Neural cell (in vitro differentiated cells): ENCODE measurements at regions not wholly inside any gene's neighbourhood (a gene's known extent, or its start where the extent isn't known, plus 50 kb on each side); places are given as distances from the start of the nearest gene placed in this dataset.

Experiments
- H2AFZ ChIP-seq: fragments of 200-600, 300-800 bp; sonication (generic), shearing (Covaris generic); 2 replicates; pipeline ENCODE4 v1.6.0; 2014; ENCODE audit warnings: low read depth, mild to moderate bottlenecking, antibody characterized with exemption, low read length, moderate library complexity
- H3F3A ChIP-seq: fragments of 200-600 bp; shearing (Covaris generic); 2 replicates; pipeline ENCODE4 v1.6.1; 2016; ENCODE audit warnings: mild to moderate bottlenecking, moderate library complexity, mixed read lengths, antibody characterized with exemption, low read length; ENCODE audit not compliant: insufficient read depth, poor library complexity, severe bottlenecking
- H3K27ac ChIP-seq: fragments of 200-600, 300-800 bp; sonication (generic), shearing (Covaris generic); 2 replicates; pipeline ENCODE4 v1.5.1; 2014; ENCODE audit warnings: mild to moderate bottlenecking, low read length, moderate library complexity
- H3K27me3 ChIP-seq: fragments of 300-800, 200-600 bp; sonication (generic), shearing (Covaris generic); 2 replicates; pipeline ENCODE4 v1.6.0; 2014; ENCODE audit warnings: mild to moderate bottlenecking, low read depth, low read length, moderate library complexity; ENCODE audit not compliant: insufficient read depth
- H3K36me3 ChIP-seq: fragments of 300-800, 200-600 bp; sonication (generic), shearing (Covaris generic); 2 replicates; pipeline ENCODE4 v1.5.1; 2014; ENCODE audit warnings: mild to moderate bottlenecking, antibody characterized with exemption, low read length, moderate library complexity; ENCODE audit not compliant: insufficient read depth
- H3K4me2 ChIP-seq: fragments of 300-800, 200-600 bp; sonication (generic), shearing (Covaris generic); 2 replicates; pipeline ENCODE4 v1.6.0; 2014; ENCODE audit warnings: mild to moderate bottlenecking, low read length
- H3K4me3 ChIP-seq: fragments of 300-800, 200-600 bp; sonication (generic), shearing (Covaris generic); 2 replicates; pipeline ENCODE4 v1.5.1; 2014; ENCODE audit warnings: mild to moderate bottlenecking, low read length, moderate library complexity
- H3K79me2 ChIP-seq: fragments of 200-600 bp; shearing (Covaris generic); replicated peaks from 2 replicates; pipeline ENCODE4 v1.6.0; 2014; ENCODE audit warnings: mild to moderate bottlenecking, low read length, moderate library complexity; ENCODE audit not compliant: insufficient read depth
- H3K9ac ChIP-seq: fragments of 300-800, 200-600 bp; sonication (generic), shearing (Covaris generic); 2 replicates; pipeline ENCODE4 v1.6.1; 2016; ENCODE audit warnings: mild to moderate bottlenecking, low read length, mixed read lengths
- H3K9me2 ChIP-seq: fragments of 200-600 bp; shearing (Covaris generic); 2 replicates; pipeline ENCODE4 v1.6.1; 2016; ENCODE audit warnings: mild to moderate bottlenecking, low read length, mixed read lengths; ENCODE audit not compliant: insufficient read depth
- H3K9me3 ChIP-seq: fragments of 200-600, 300-800 bp; sonication (generic), shearing (Covaris generic); 2 replicates; pipeline ENCODE4 v1.6.1; 2016; ENCODE audit warnings: mild to moderate bottlenecking, mixed run types, low read length, moderate library complexity, mixed read lengths
- H4K20me1 ChIP-seq: fragments of 200-600 bp; shearing (Covaris generic); 2 replicates; pipeline ENCODE4 v1.6.1; 2016; ENCODE audit warnings: mild to moderate bottlenecking, mixed run types; ENCODE audit not compliant: insufficient read depth
- EP300 ChIP-seq: fragments of 450-650 bp; conservative IDR thresholded peaks from 2 replicates; pipeline ENCODE4 v1.6.1; 2014; ENCODE audit warnings: antibody characterized with exemption, mild to moderate bottlenecking, moderate library complexity; ENCODE audit not compliant: poor library complexity, severe bottlenecking
- EZH2 ChIP-seq: fragments of 200-600, 300-800 bp; shearing (Covaris generic), sonication (generic); IDR thresholded peaks from 2 replicates; pipeline ENCODE4 v1.6.1; 2014; ENCODE audit warnings: antibody characterized with exemption, low read length, borderline replicate concordance, mild to moderate bottlenecking; ENCODE audit not compliant: insufficient read depth, poor library complexity, severe bottlenecking
- MXI1 ChIP-seq: fragments of 450-650 bp; conservative IDR thresholded peaks from 2 replicates; pipeline ENCODE4 v1.6.1; 2014; ENCODE audit warnings: antibody characterized with exemption, mild to moderate bottlenecking; ENCODE audit not compliant: poor library complexity, severe bottlenecking
- POLR2AphosphoS5 ChIP-seq: IDR thresholded peaks from 2 replicates; pipeline ENCODE4 v1.6.1; 2012
- RAD21 ChIP-seq: fragments of 450-650 bp; conservative IDR thresholded peaks from 2 replicates; pipeline ENCODE4 v1.6.1; 2014; ENCODE audit warnings: antibody characterized with exemption, mild to moderate bottlenecking, moderate library complexity
- SMC3 ChIP-seq: fragments of 450-650 bp; conservative IDR thresholded peaks from 2 replicates; pipeline ENCODE4 v1.6.1; 2014; ENCODE audit warnings: antibody characterized with exemption, mild to moderate bottlenecking, moderate library complexity; ENCODE audit not compliant: poor library complexity
- TAF1 ChIP-seq: IDR thresholded peaks from 2 replicates; pipeline ENCODE4 v1.6.1; 2012; ENCODE audit warnings: low read depth
- TF ChIP-seq, protein P1 (sequence below): IDR thresholded peaks from 2 replicates; pipeline ENCODE4 v1.6.1; 2012; ENCODE audit warnings: borderline replicate concordance
- TF ChIP-seq, protein P2 (sequence below): fragments of 450-650 bp; IDR thresholded peaks from 2 replicates; pipeline ENCODE4 v1.5.1; 2014; ENCODE audit warnings: antibody characterized with exemption, mild to moderate bottlenecking, moderate library complexity; ENCODE audit not compliant: poor library complexity, severe bottlenecking

DNA sequence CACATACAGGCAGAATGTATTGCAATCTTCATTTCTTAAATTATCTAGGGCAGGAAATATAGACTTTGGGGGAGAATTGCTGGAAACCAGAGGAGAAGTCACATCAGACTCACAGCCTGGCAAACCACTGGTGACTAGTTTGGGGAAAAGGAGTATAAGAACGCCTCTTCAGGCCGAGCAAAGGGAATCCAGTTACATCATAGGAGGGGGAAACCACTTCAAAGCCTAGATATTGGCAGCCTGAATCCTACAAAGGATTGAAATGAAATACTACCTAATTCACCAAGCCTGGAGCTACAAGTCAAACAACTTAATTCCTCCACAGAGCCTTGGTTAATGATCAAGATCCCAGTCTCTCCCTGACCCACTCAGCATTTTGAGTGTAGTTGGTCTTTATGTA, 121.7 kb downstream of the SLC30A10 start:
- H3K4me2 ChIP-seq, result no peak overlapping the region
- H3K9me3 ChIP-seq, result no peaks in the 10 kb centered on the region
- H3K27ac ChIP-seq, result no peak overlapping the region
- no peaks in the 10 kb centered on the region for H3K27me3 ChIP-seq
- no peak overlapping the region for H3K4me3 ChIP-seq
- H3F3A ChIP-seq, result no peaks in the 10 kb centered on the region
- no peak overlapping the region for H2AFZ ChIP-seq
- no peaks in the 10 kb centered on the region for H3K9me2 ChIP-seq
- no peak overlapping the region for H3K9ac ChIP-seq
- TF ChIP-seq EZH2, result no peak
- TF ChIP-seq, protein P1, sequence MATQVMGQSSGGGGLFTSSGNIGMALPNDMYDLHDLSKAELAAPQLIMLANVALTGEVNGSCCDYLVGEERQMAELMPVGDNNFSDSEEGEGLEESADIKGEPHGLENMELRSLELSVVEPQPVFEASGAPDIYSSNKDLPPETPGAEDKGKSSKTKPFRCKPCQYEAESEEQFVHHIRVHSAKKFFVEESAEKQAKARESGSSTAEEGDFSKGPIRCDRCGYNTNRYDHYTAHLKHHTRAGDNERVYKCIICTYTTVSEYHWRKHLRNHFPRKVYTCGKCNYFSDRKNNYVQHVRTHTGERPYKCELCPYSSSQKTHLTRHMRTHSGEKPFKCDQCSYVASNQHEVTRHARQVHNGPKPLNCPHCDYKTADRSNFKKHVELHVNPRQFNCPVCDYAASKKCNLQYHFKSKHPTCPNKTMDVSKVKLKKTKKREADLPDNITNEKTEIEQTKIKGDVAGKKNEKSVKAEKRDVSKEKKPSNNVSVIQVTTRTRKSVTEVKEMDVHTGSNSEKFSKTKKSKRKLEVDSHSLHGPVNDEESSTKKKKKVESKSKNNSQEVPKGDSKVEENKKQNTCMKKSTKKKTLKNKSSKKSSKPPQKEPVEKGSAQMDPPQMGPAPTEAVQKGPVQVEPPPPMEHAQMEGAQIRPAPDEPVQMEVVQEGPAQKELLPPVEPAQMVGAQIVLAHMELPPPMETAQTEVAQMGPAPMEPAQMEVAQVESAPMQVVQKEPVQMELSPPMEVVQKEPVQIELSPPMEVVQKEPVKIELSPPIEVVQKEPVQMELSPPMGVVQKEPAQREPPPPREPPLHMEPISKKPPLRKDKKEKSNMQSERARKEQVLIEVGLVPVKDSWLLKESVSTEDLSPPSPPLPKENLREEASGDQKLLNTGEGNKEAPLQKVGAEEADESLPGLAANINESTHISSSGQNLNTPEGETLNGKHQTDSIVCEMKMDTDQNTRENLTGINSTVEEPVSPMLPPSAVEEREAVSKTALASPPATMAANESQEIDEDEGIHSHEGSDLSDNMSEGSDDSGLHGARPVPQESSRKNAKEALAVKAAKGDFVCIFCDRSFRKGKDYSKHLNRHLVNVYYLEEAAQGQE, result no peak
- H4K20me1 ChIP-seq, result no peaks in the 10 kb centered on the region
- no peaks in the 10 kb centered on the region for H3K79me2 ChIP-seq
- no peaks in the 10 kb centered on the region for H3K36me3 ChIP-seq

DNA sequence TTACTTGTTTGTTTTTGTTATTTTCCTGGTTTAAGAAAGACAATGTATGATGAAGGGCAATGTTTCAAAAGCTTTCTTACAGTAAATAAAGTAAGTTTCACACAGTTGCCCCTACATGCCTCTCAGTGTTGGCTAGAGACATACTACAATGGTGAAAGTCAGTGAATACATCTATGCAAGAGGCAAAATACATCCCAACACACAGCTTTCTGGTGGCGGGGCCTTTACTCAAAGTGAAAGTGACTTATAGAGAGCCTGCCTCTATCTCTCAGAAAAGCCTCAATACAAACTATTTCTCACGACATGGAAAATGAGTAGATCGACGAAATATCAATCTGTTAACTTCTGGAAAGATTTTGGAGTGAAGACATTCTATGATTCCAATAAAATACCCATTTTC, 122.3 kb downstream of the SLC30A10 start:
- Histone ChIP-seq H3K9ac (no peak overlapping the region), H3K27ac (no peak overlapping the region), H2AFZ (no peak overlapping the region), H3K36me3 (no peaks in the 10 kb centered on the region), H4K20me1 (no peaks in the 10 kb centered on the region), H3K27me3 (no peaks in the 10 kb centered on the region), H3F3A (no peaks in the 10 kb centered on the region), H3K9me3 (no peaks in the 10 kb centered on the region), H3K4me3 (no peak overlapping the region), H3K79me2 (no peaks in the 10 kb centered on the region), H3K9me2 (no peaks in the 10 kb centered on the region), H3K4me2 (no peak overlapping the region)
- TF ChIP-seq TAF1 (no peak), RAD21 (no peak), MXI1 (no peak), EZH2 (no peak), SMC3 (no peak), POLR2AphosphoS5 (no peak), EP300 (no peak)
- TF ChIP-seq, protein P1, result no peak
- TF ChIP-seq, protein P2, sequence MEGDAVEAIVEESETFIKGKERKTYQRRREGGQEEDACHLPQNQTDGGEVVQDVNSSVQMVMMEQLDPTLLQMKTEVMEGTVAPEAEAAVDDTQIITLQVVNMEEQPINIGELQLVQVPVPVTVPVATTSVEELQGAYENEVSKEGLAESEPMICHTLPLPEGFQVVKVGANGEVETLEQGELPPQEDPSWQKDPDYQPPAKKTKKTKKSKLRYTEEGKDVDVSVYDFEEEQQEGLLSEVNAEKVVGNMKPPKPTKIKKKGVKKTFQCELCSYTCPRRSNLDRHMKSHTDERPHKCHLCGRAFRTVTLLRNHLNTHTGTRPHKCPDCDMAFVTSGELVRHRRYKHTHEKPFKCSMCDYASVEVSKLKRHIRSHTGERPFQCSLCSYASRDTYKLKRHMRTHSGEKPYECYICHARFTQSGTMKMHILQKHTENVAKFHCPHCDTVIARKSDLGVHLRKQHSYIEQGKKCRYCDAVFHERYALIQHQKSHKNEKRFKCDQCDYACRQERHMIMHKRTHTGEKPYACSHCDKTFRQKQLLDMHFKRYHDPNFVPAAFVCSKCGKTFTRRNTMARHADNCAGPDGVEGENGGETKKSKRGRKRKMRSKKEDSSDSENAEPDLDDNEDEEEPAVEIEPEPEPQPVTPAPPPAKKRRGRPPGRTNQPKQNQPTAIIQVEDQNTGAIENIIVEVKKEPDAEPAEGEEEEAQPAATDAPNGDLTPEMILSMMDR, result no peak
